Esophagus squamous epithelium (tissue), 5 donors: ENCODE measurements at regions not wholly inside any gene's neighbourhood (a gene's known extent, or its start where the extent isn't known, plus 50 kb on each side); places are given as distances from the start of the nearest gene placed in this dataset.

Experiments used
- DNase-seq: peaks from one replicate; lab custom pipeline; 2025; lab: John Stamatoyannopoulos, UW
- H3K27ac ChIP-seq, 4 donors: fragments of 200-600 bp; sonication (generic); one replicate each; pipeline ENCODE4 v1.5.1; 2016 to 2019; ENCODE audit warnings: mild to moderate bottlenecking in 1 of 4
- H3K27me3 ChIP-seq, 4 donors: fragments of 200-600 bp; sonication (generic); 1 replicate in 3 of 4; 2 replicates in 1 of 4; pipeline versions ENCODE4 v1.5.1 to v1.6.0; 2017 to 2021; ENCODE audit warnings: antibody characterized with exemption in 1 of 4
- H3K36me3 ChIP-seq, 3 donors: fragments of 200-600 bp; sonication (generic); one replicate each; pipeline ENCODE4 v1.5.1; 2016 to 2019
- H3K4me1 ChIP-seq, 3 donors: fragments of 200-600 bp; sonication (generic); one replicate each; pipeline ENCODE4 v1.5.1; 2017 to 2019
- H3K4me3 ChIP-seq, 4 donors: fragments of 200-600 bp; sonication (generic); 1 replicate in 3 of 4; 2 replicates in 1 of 4; pipeline ENCODE4 v1.5.1; 2016 to 2019; ENCODE audit warnings: mild to moderate bottlenecking in 2 of 4, moderate library complexity in 1 of 4
- H3K9me3 ChIP-seq, 3 donors: fragments of 200-600 bp; sonication (generic); one replicate each; pipeline ENCODE4 v1.5.1; 2016 to 2019
- CTCF ChIP-seq, 6 experiments: fragments of 450-650 bp in 4 of 6; fragments of 200-600 bp in 2 of 6; sonication (generic) in 2 of 6; IDR thresholded peaks; one replicate each; pipeline ENCODE4 v1.5.1; 2016 to 2019; ENCODE audit warnings: antibody characterized with exemption in 6 of 6, mild to moderate bottlenecking in 4 of 6, moderate library complexity in 4 of 6
- POLR2A ChIP-seq, 4 donors: fragments of 450-650 bp; IDR thresholded peaks; one replicate each; pipeline ENCODE4 v1.6.1; 2017; ENCODE audit warnings: antibody characterized with exemption in 4 of 4, mild to moderate bottlenecking in 4 of 4, moderate library complexity in 3 of 4
- WGBS, 2 donors: methylation state at CpG; one replicate each; pipeline ENCODE4 v1.1.5; 2018; 5-methylcytosine and 5-hydroxymethylcytosine counted together
- intact Hi-C: fragments of 100-400 bp; cut with DNase I; formaldehyde crosslinking; loops from one replicate; pipeline ENCODE4 v1.15.0; 2022
- donor health status: DM: yes; HTN: yes; CAD: no.

- H3K36me3 ChIP-seq, result no peaks in the 10 kb centered on the region
- H3K27ac ChIP-seq, result no peak overlapping the region
- intact Hi-C loops, result no loop called here
- no peaks in the 10 kb centered on the region for H3K9me3 ChIP-seq
- TF ChIP-seq CTCF (IDR thresholded peaks at IDR 0.05) (no peak), POLR2A (IDR thresholded peaks at IDR 0.05) (no peak)
- DNase-seq, result no peak
- H3K4me1 ChIP-seq, result no peaks in the 10 kb centered on the region
- no peak overlapping the region for H3K4me3 ChIP-seq
- WGBS, 2 donors, result 61 to 70% methylated on average over 2 of the region's 2 CpGs
- no peaks in the 10 kb centered on the region for H3K27me3 ChIP-seq
These were observed 305.8 kb downstream of the ARPP21 start for GRCh38 chr3:35944926-35945710.

GRCh38 chr3:35946121-35946853 is 307.0 kb downstream of the ARPP21 start:
- intact Hi-C loops, result no loop called here
- no peak for DNase-seq
- TF ChIP-seq CTCF (IDR thresholded peaks at IDR 0.05) (peak in 1 of 6 experiments; percentile 32), POLR2A (IDR thresholded peaks at IDR 0.05) (no peak)
- Histone ChIP-seq H3K27ac (no peak overlapping the region), H3K9me3 (no peaks in the 10 kb centered on the region), H3K27me3 (no peaks in the 10 kb centered on the region), H3K36me3 (no peaks in the 10 kb centered on the region), H3K4me1 (no peaks in the 10 kb centered on the region), H3K4me3 (no peak overlapping the region)
- WGBS, 2 donors, result 29 to 42% methylated on average over 8 of the region's 8 CpGs

- no peak for DNase-seq
- WGBS, 2 donors, result 69 to 79% methylated on average over 2 of the region's 2 CpGs
- Histone ChIP-seq H3K4me1 (no peaks in the 10 kb centered on the region), H3K27ac (no peak overlapping the region), H3K36me3 (no peaks in the 10 kb centered on the region), H3K4me3 (no peak overlapping the region), H3K27me3 (no peaks in the 10 kb centered on the region), H3K9me3 (no peaks in the 10 kb centered on the region)
- TF ChIP-seq CTCF (IDR thresholded peaks at IDR 0.05) (no peak), POLR2A (IDR thresholded peaks at IDR 0.05) (no peak)
- intact Hi-C loops, result no loop called here
These were observed 307.7 kb downstream of the ARPP21 start for GRCh38 chr3:35946854-35947515.

DNA sequence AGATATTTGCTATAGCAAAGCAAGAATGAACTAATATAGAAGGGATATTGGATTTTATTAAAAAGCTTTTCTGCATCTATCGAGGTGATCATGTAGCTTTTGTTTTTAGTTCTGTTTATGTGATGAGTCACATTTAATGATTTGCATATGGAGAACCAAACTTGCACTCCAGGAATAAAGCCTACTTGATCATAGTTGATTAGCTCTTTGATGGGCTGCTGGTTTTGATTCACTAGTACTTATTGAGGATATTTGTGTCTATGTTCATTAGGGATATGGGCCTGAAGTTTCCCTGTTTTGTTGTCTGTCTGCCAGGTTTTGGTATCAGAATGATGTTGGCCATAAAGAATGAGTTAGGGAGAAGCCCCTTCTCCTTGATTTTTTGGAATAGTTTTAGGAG is 310.7 kb downstream of the ARPP21 start:
- Histone ChIP-seq H3K4me1 (no peaks in the 10 kb centered on the region), H3K27me3 (no peaks in the 10 kb centered on the region), H3K27ac (no peak overlapping the region), H3K9me3 (no peaks in the 10 kb centered on the region), H3K4me3 (no peak overlapping the region), H3K36me3 (no peaks in the 10 kb centered on the region)
- no peak for TF ChIP-seq CTCF (IDR thresholded peaks at IDR 0.05)
- TF ChIP-seq POLR2A (IDR thresholded peaks at IDR 0.05), result no peak
- intact Hi-C loops, result no loop called here
- DNase-seq, result no peak
- 73 to 89% methylated on average over 1 of the region's 1 CpG for WGBS, 2 donors

- Histone ChIP-seq H3K4me3 (no peak overlapping the region), H3K4me1 (no peaks in the 10 kb centered on the region), H3K36me3 (no peaks in the 10 kb centered on the region), H3K27me3 (no peaks in the 10 kb centered on the region), H3K9me3 (no peaks in the 10 kb centered on the region), H3K27ac (no peak overlapping the region)
- no peak for DNase-seq
- intact Hi-C loops, result no loop called here
- TF ChIP-seq POLR2A (IDR thresholded peaks at IDR 0.05), result no peak
- TF ChIP-seq CTCF (IDR thresholded peaks at IDR 0.05), result no peak
These were observed 315.1 kb downstream of the ARPP21 start for GRCh38 chr3:35954413-35954812.
